Aorta (tissue), 5 donors: ENCODE measurements at regions not wholly inside any gene's neighbourhood (a gene's known extent, or its start where the extent isn't known, plus 50 kb on each side); places are given as distances from the start of the nearest gene placed in this dataset.

Experiments
- ATAC-seq: fragments of 200-7000 bp; cut with Tn5 transposase; one replicate; pipeline ENCODE4 v1.9.1; 2022; ENCODE audit warnings: moderate library complexity; ENCODE audit not compliant: low FRiP score
- DNase-seq, 2 donors: peaks; one replicate each; pipeline ENCODE4 v3.0.0-alpha.2; 2020
- H3K27ac ChIP-seq, 2 donors: one replicate each; pipeline ENCODE4 v1.5.1; 2013; ENCODE audit warnings: low read length in 2 of 2, mild to moderate bottlenecking in 2 of 2, moderate library complexity in 2 of 2, control low read depth in 1 of 2, inconsistent platforms in 1 of 2, low read depth in 1 of 2
- H3K27me3 ChIP-seq, 2 donors: one replicate each; pipeline ENCODE4 v1.6.1; 2013; ENCODE audit warnings: control low read depth in 1 of 2, low read length in 1 of 2, mild to moderate bottlenecking in 1 of 2, moderate library complexity in 1 of 2; ENCODE audit not compliant: insufficient read depth in 2 of 2, control insufficient read depth in 1 of 2
- H3K36me3 ChIP-seq, 2 donors: one replicate each; pipeline ENCODE4 v1.6.1; 2013; ENCODE audit warnings: control low read depth in 1 of 2, low read length in 1 of 2, mild to moderate bottlenecking in 1 of 2; ENCODE audit not compliant: insufficient read depth in 2 of 2, control insufficient read depth in 1 of 2
- H3K4me1 ChIP-seq, 2 donors: one replicate each; pipeline ENCODE4 v1.6.1; 2013; ENCODE audit warnings: low read length in 2 of 2, control low read depth in 1 of 2, mild to moderate bottlenecking in 1 of 2, moderate library complexity in 1 of 2; ENCODE audit not compliant: insufficient read depth in 2 of 2, control insufficient read depth in 1 of 2
- H3K4me3 ChIP-seq, 2 donors: one replicate each; pipeline ENCODE4 v1.5.1; 2013; ENCODE audit warnings: low read length in 2 of 2, control low read depth in 1 of 2, mild to moderate bottlenecking in 1 of 2
- H3K9me3 ChIP-seq: one replicate; pipeline ENCODE4 v1.6.1; 2013; ENCODE audit warnings: mild to moderate bottlenecking, low read length; ENCODE audit not compliant: control insufficient read depth
- WGBS, 2 donors: extraction: QIAGEN DNeasy Blood & Tissue Kit; methylation state at CpG; one replicate each; pipeline ENCODE4 v1.1.7; 2013; 5-methylcytosine and 5-hydroxymethylcytosine counted together
- intact Hi-C, 2 donors: fragments of 100-400 bp; cut with DNase I; formaldehyde crosslinking; loops; one replicate each; pipeline versions ENCODE4 v1.14.2 to v1.15.0; 2022
- donor health status: healthy with polysubstance abuse.
- donor health status: Bipolar disorder and iron deficiency.
- donor health status: DM: no; HTN: no; CAD: no.
- donor health status: DM: no; HTN: no; CAD: no.
- donor health status: DM: yes; HTN: yes; CAD: no.

- DNase-seq, result no peak
- H3K36me3 ChIP-seq, result no peaks in the 10 kb centered on the region
- H3K27me3 ChIP-seq, result no peaks in the 10 kb centered on the region
- intact Hi-C loops, result no loop called here
- WGBS, 2 donors, result 76 to 84% methylated on average over 2 of the region's 2 CpGs
- no peak overlapping the region for H3K27ac ChIP-seq
- H3K4me3 ChIP-seq, result no peak overlapping the region
- H3K4me1 ChIP-seq, result no peaks in the 10 kb centered on the region
- peaks cover 1% of the 10 kb centered on the region for H3K9me3 ChIP-seq
- no peak for ATAC-seq
These were observed 125.8 kb upstream of the EPB41L3 start for GRCh38 chr18:5669585-5669984.

DNA sequence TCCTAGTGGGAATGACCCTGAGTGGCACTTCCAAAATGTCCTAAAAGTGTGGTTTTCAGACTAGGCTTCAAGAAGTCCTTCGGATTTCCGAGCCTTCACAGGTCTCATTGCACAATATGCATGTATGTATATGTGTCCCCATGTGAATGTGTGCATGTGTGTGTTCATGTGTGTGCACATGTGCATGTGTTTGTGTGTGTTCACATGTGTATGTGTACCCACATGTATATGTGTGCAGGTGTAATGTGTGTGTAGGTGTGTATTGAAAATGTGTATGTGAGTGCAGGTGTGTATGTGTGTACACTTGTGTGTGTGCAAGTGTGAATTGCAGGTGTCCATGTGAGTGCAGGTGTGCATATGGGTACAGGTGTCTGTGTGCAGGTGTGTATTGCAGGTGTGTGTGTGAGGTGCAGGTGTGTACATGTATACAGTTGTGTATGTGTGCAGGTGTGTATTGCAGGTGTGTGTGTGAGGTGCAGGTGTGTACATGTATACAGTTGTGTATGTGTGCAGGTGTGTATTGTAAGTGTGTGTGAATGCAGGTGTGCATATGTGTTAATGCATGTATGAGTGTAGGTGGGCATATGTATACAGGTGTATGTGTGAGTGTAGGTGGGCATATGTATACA lies 124.4 kb upstream of the EPB41L3 start:
- no peaks in the 10 kb centered on the region for H3K27me3 ChIP-seq
- no peaks in the 10 kb centered on the region for H3K4me1 ChIP-seq
- H3K4me3 ChIP-seq, result no peak overlapping the region
- peaks cover 1% of the 10 kb centered on the region for H3K9me3 ChIP-seq
- DNase-seq, result no peak
- no peak for ATAC-seq
- H3K27ac ChIP-seq, result no peak overlapping the region
- 64 to 71% methylated on average over 2 of the region's 2 CpGs for WGBS, 2 donors
- no peaks in the 10 kb centered on the region for H3K36me3 ChIP-seq
- intact Hi-C loops, result no loop called here

GRCh38 chr18:5667356-5667755 lies 123.6 kb upstream of the EPB41L3 start:
- WGBS, 2 donors, result 75% methylated on average over 3 of the region's 3 CpGs
- Histone ChIP-seq H3K9me3 (peaks cover 1% of the 10 kb centered on the region), H3K4me1 (no peaks in the 10 kb centered on the region), H3K4me3 (no peak overlapping the region), H3K27ac (no peak overlapping the region), H3K36me3 (no peaks in the 10 kb centered on the region), H3K27me3 (no peaks in the 10 kb centered on the region)
- ATAC-seq (no peak), DNase-seq (no peak)
- intact Hi-C loops, result no loop called here

GRCh38 chr18:5662586-5663090 lies 118.8 kb upstream of the EPB41L3 start:
- WGBS, 2 donors, result 66 to 79% methylated on average over 3 of the region's 3 CpGs
- Histone ChIP-seq H3K4me3 (no peak overlapping the region), H3K9me3 (peaks cover 1% of the 10 kb centered on the region), H3K27me3 (no peaks in the 10 kb centered on the region), H3K4me1 (no peaks in the 10 kb centered on the region), H3K27ac (no peak overlapping the region), H3K36me3 (no peaks in the 10 kb centered on the region)
- ATAC-seq, result no peak
- no peak for DNase-seq
- intact Hi-C loops, result no loop called here

- no peak overlapping the region for H3K27ac ChIP-seq
- H3K27me3 ChIP-seq, result no peaks in the 10 kb centered on the region
- WGBS, 2 donors, result 85 to 93% methylated on average over 1 of the region's 1 CpG
- no peaks in the 10 kb centered on the region for H3K9me3 ChIP-seq
- H3K4me3 ChIP-seq, result no peak overlapping the region
- ATAC-seq (no peak), DNase-seq (no peak)
- no peaks in the 10 kb centered on the region for H3K36me3 ChIP-seq
- no peaks in the 10 kb centered on the region for H3K4me1 ChIP-seq
- intact Hi-C loops, result no loop called here
These were observed 117.4 kb upstream of the EPB41L3 start for GRCh38 chr18:5661179-5661578.

- DNase-seq (no peak), ATAC-seq (no peak)
- Histone ChIP-seq H3K27ac (no peak overlapping the region), H3K36me3 (no peaks in the 10 kb centered on the region), H3K4me3 (no peak overlapping the region), H3K27me3 (no peaks in the 10 kb centered on the region), H3K9me3 (no peaks in the 10 kb centered on the region), H3K4me1 (no peaks in the 10 kb centered on the region)
- WGBS, 2 donors, result 72 to 87% methylated on average over 3 of the region's 3 CpGs
- intact Hi-C loops, result no loop called here
These were observed 110.0 kb upstream of the EPB41L3 start for GRCh38 chr18:5653802-5654201.

- ATAC-seq, result no peak
- DNase-seq, result no peak
- intact Hi-C loops, result no loop called here
- H3K4me1 ChIP-seq, result no peaks in the 10 kb centered on the region
- H3K4me3 ChIP-seq, result no peak overlapping the region
- H3K27ac ChIP-seq, result no peak overlapping the region
- no peaks in the 10 kb centered on the region for H3K36me3 ChIP-seq
- no peaks in the 10 kb centered on the region for H3K9me3 ChIP-seq
- H3K27me3 ChIP-seq, result no peaks in the 10 kb centered on the region
These were observed 107.9 kb upstream of the EPB41L3 start for GRCh38 chr18:5651736-5652135.

DNA sequence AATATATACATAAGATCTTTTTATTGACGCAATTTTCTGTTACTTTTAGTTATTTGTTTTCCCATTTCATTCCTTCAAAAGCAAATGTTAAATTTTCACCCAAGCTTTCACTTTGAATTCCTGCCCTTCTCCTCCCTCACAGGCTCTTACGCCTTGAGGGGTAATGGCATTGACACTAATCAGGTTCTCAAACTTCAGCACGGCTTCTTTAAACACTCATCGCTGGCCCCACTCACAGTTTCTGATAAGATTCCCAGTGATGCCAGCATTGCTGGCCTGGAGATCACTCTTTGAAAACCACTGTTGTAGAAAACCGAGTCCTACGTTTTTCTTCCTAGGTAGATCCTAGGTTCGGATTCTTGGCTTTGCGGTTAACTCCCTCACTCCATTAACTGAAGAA lies 105.6 kb upstream of the EPB41L3 start:
- H3K27me3 ChIP-seq, result no peaks in the 10 kb centered on the region
- no peaks in the 10 kb centered on the region for H3K36me3 ChIP-seq
- ATAC-seq (no peak), DNase-seq (no peak)
- intact Hi-C loops, result no loop called here
- 80 to 87% methylated on average over 8 of the region's 8 CpGs for WGBS, 2 donors
- no peak overlapping the region for H3K4me3 ChIP-seq
- H3K27ac ChIP-seq, result no peak overlapping the region
- no peaks in the 10 kb centered on the region for H3K4me1 ChIP-seq
- H3K9me3 ChIP-seq, result no peaks in the 10 kb centered on the region

GRCh38 chr18:5646739-5647138 lies 102.9 kb upstream of the EPB41L3 start:
- Histone ChIP-seq H3K27me3 (no peaks in the 10 kb centered on the region), H3K27ac (no peak overlapping the region), H3K36me3 (no peaks in the 10 kb centered on the region), H3K4me1 (no peaks in the 10 kb centered on the region), H3K4me3 (no peak overlapping the region), H3K9me3 (no peaks in the 10 kb centered on the region)
- intact Hi-C loops, result no loop called here
- DNase-seq, result no peak
- ATAC-seq, result no peak
- WGBS, 2 donors, result 74 to 75% methylated on average over 3 of the region's 3 CpGs
